Kidney (tissue), 13 donors: ENCODE measurements at regions not wholly inside any gene's neighbourhood (a gene's known extent, or its start where the extent isn't known, plus 50 kb on each side); places are given as distances from the start of the nearest gene placed in this dataset.

Source experiments
- DNase-seq, 5 donors: peaks; one replicate each; pipeline ENCODE4 v3.0.0-alpha.2; 2013 to 2020
- FAIRE-seq: peaks from 2 replicates; lab custom pipeline; 2012; peaks lifted over from hg19 to GRCh38; lab: Jason Lieb, UNC
- H3K27ac ChIP-seq, 2 donors: one replicate each; pipeline ENCODE4 v1.7.0; 2013; ENCODE audit warnings: low read depth in 2 of 2, low read length in 2 of 2, inconsistent platforms in 1 of 2
- H3K27me3 ChIP-seq: one replicate; pipeline ENCODE4 v1.7.1; 2013; ENCODE audit warnings: low read length, inconsistent platforms; ENCODE audit not compliant: control insufficient read depth, insufficient read depth
- H3K36me3 ChIP-seq, 3 donors: one replicate each; pipeline versions ENCODE4 v1.7.0 to v1.7.1; 2013; ENCODE audit warnings: low read length in 3 of 3, control low read depth in 1 of 3, inconsistent platforms in 1 of 3; ENCODE audit not compliant: insufficient read depth in 3 of 3, control insufficient read depth in 2 of 3
- H3K4me1 ChIP-seq, 3 donors: one replicate each; pipeline versions ENCODE4 v1.7.0 to v1.7.1; 2013; ENCODE audit warnings: low read length in 3 of 3, inconsistent platforms in 1 of 3, low read depth in 1 of 3; ENCODE audit not compliant: control insufficient read depth in 2 of 3, insufficient read depth in 2 of 3
- H3K4me3 ChIP-seq, 3 donors: one replicate each; pipeline versions ENCODE4 v1.7.0 to v1.8.1; 2013; ENCODE audit warnings: low read length in 3 of 3, control low read depth in 1 of 3, inconsistent platforms in 1 of 3
- H3K9ac ChIP-seq, 3 donors: one replicate each; pipeline versions ENCODE4 v1.7.0 to v1.7.1; 2013; ENCODE audit warnings: low read length in 3 of 3, control low read depth in 1 of 3, inconsistent platforms in 1 of 3
- H3K9me3 ChIP-seq, 3 donors: one replicate each; pipeline versions ENCODE4 v1.7.0 to v1.7.1; 2013; ENCODE audit warnings: low read length in 3 of 3, control low read depth in 1 of 3, inconsistent platforms in 1 of 3; ENCODE audit not compliant: control insufficient read depth in 2 of 3, insufficient read depth in 1 of 3
- CTCF ChIP-seq: IDR thresholded peaks from 3 replicates; pipeline ENCODE4 v1.5.1; 2012; ENCODE audit warnings: mild to moderate bottlenecking, moderate library complexity, borderline replicate concordance; ENCODE audit not compliant: insufficient read depth; ENCODE audit errors: extremely low read depth
- intact Hi-C: fragments of 100-400 bp; cut with DNase I; formaldehyde crosslinking; loops from one replicate; pipeline ENCODE4 v1.11.1; 2022
- donor health status: control.
- donor health status: control.
- donor health status: control.
- donor health status: control.
- donor health status: control.
- donor health status: DM: yes; HTN: yes; CAD: no.
- donor health status: Normal renal cell carcinoma (clear cell type).

- H3K27me3 ChIP-seq: peaks cover 6% of the 10 kb centered on the region
- TF ChIP-seq CTCF: no peak
- H3K9me3 ChIP-seq: peaks cover 0 to 19% (median 6%) of the 10 kb centered on the region in 3 donors
- H3K4me1 ChIP-seq: no peaks in the 10 kb centered on the region
- H3K4me3 ChIP-seq: no peak overlapping the region
- FAIRE-seq: no peak
- no peak for DNase-seq
- no peaks in the 10 kb centered on the region for H3K36me3 ChIP-seq
- no peak overlapping the region for H3K27ac ChIP-seq
- intact Hi-C loops: no loop called here
- H3K9ac ChIP-seq: no peak overlapping the region
Observed at GRCh38 chr9:126217797-126218196, 108.8 kb upstream of the MVB12B start.

GRCh38 chr9:126218359-126219125 is 108.1 kb upstream of the MVB12B start:
- Histone ChIP-seq H3K9me3 (peaks cover 0 to 12% (median 6%) of the 10 kb centered on the region in 3 donors), H3K36me3 (no peaks in the 10 kb centered on the region), H3K27me3 (peaks cover 6% of the 10 kb centered on the region), H3K4me1 (no peaks in the 10 kb centered on the region), H3K9ac (no peak overlapping the region), H3K4me3 (no peak overlapping the region), H3K27ac (no peak overlapping the region)
- TF ChIP-seq CTCF: no peak
- intact Hi-C loops: no loop called here
- FAIRE-seq: no peak
- no peak for DNase-seq

- no peak overlapping the region for H3K9ac ChIP-seq
- H3K27ac ChIP-seq: no peak overlapping the region
- no peak for TF ChIP-seq CTCF
- peaks cover 6% of the 10 kb centered on the region for H3K27me3 ChIP-seq
- intact Hi-C loops: no loop called here
- H3K9me3 ChIP-seq: peaks cover 0 to 9% (median 6%) of the 10 kb centered on the region in 3 donors
- DNase-seq (no peak), FAIRE-seq (no peak)
- H3K4me3 ChIP-seq: no peak overlapping the region
- H3K4me1 ChIP-seq: no peaks in the 10 kb centered on the region
- no peaks in the 10 kb centered on the region for H3K36me3 ChIP-seq
Observed at GRCh38 chr9:126219166-126219565, 107.5 kb upstream of the MVB12B start.

GRCh38 chr9:126219648-126220063 is 107.0 kb upstream of the MVB12B start:
- H3K36me3 ChIP-seq: no peaks in the 10 kb centered on the region
- no peaks in the 10 kb centered on the region for H3K4me1 ChIP-seq
- H3K9ac ChIP-seq: no peak overlapping the region
- FAIRE-seq: no peak
- H3K27ac ChIP-seq: no peak overlapping the region
- H3K4me3 ChIP-seq: no peak overlapping the region
- H3K27me3 ChIP-seq: peaks cover 6% of the 10 kb centered on the region
- intact Hi-C loops: loop anchor here (10.0 kb wide), 1 partner anchor 815 kb away; no protein-coding TSS in a partner anchor
- peaks cover 0 to 7% (median 4%) of the 10 kb centered on the region in 3 donors for H3K9me3 ChIP-seq
- no peak for TF ChIP-seq CTCF
- DNase-seq: no peak
